Left lung (tissue), 4 donors: ENCODE measurements at regions not wholly inside any gene's neighbourhood (a gene's known extent, or its start where the extent isn't known, plus 50 kb on each side); places are given as distances from the start of the nearest gene placed in this dataset.

Experiments used
- ATAC-seq: fragments of 200-7000 bp; cut with Tn5 transposase; one replicate; pipeline ENCODE4 v1.9.1; 2020; ENCODE audit warnings: moderate library complexity
- DNase-seq, 4 donors: peaks; one replicate each; pipeline ENCODE4 v3.0.0-alpha.2; 2013 to 2020
- H3K27ac ChIP-seq, 2 donors: fragments of 200-600 bp; sonication (generic) in 1 of 2; one replicate each; pipeline versions ENCODE4 v1.5.0 to v1.8.0; 2020 to 2021
- H3K27me3 ChIP-seq, 2 donors: fragments of 200-600 bp; sonication (generic) in 1 of 2; one replicate each; pipeline versions ENCODE4 v1.5.0 to v1.8.0; 2020 to 2021
- H3K36me3 ChIP-seq, 2 donors: fragments of 200-600 bp; sonication (generic) in 1 of 2; one replicate each; pipeline versions ENCODE4 v1.5.0 to v1.8.0; 2020 to 2021
- H3K4me1 ChIP-seq, 2 donors: fragments of 200-600 bp; one replicate each; pipeline ENCODE4 v1.8.0; 2021
- H3K4me3 ChIP-seq, 2 donors: fragments of 200-600 bp; sonication (generic) in 1 of 2; one replicate each; pipeline versions ENCODE4 v1.5.0 to v1.8.0; 2020 to 2021; ENCODE audit warnings: mild to moderate bottlenecking in 1 of 2
- H3K9me3 ChIP-seq, 2 donors: fragments of 200-600 bp; sonication (generic) in 1 of 2; one replicate each; pipeline versions ENCODE4 v1.5.0 to v1.8.0; 2020 to 2021
- intact Hi-C, 2 donors: fragments of 100-400 bp; cut with DNase I; formaldehyde crosslinking; loops; one replicate each; pipeline versions ENCODE4 v1.11.2 to v1.14.2; 2022
- TF ChIP-seq, protein P1 (sequence below), 2 donors: fragments of 200-600 bp; sonication (generic) in 1 of 2; IDR thresholded peaks; one replicate each; pipeline versions ENCODE4 v1.5.0 to v1.8.0; 2021; ENCODE audit warnings: antibody characterized with exemption in 2 of 2
- donor health status: DM: no; HTN: yes; CAD: no.
- donor health status: DM: no; HTN: no; CAD: no.

DNA sequence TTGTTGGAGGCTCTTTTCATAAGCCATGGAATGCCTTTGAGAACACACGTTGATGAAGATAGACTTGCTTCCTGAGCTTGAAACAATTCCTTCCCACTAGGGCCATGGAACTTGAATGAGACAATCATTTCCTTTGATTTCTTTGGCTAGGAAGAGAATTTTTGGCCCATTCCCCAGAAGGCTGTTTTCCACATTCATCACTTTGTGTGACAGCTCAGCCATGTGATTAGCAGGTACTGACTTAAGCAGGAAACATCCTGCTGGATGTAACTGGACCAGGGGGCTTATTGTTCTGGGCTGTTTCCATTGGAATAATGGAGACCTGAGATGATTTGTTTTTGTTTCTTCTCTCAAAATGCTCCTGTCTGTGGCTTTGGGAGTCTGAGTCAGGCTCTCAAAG is 469.8 kb upstream of the SEL1L start:
- TF ChIP-seq, protein P1, sequence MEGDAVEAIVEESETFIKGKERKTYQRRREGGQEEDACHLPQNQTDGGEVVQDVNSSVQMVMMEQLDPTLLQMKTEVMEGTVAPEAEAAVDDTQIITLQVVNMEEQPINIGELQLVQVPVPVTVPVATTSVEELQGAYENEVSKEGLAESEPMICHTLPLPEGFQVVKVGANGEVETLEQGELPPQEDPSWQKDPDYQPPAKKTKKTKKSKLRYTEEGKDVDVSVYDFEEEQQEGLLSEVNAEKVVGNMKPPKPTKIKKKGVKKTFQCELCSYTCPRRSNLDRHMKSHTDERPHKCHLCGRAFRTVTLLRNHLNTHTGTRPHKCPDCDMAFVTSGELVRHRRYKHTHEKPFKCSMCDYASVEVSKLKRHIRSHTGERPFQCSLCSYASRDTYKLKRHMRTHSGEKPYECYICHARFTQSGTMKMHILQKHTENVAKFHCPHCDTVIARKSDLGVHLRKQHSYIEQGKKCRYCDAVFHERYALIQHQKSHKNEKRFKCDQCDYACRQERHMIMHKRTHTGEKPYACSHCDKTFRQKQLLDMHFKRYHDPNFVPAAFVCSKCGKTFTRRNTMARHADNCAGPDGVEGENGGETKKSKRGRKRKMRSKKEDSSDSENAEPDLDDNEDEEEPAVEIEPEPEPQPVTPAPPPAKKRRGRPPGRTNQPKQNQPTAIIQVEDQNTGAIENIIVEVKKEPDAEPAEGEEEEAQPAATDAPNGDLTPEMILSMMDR (IDR thresholded peaks at IDR 0.05) = no peak
- no peak for DNase-seq
- Histone ChIP-seq H3K27me3 (no peaks in the 10 kb centered on the region), H3K4me3 (no peak overlapping the region), H3K27ac (no peak overlapping the region), H3K9me3 (no peaks in the 10 kb centered on the region), H3K4me1 (no peaks in the 10 kb centered on the region), H3K36me3 (no peaks in the 10 kb centered on the region)
- intact Hi-C loops = no loop called here
- ATAC-seq = no peak

DNA sequence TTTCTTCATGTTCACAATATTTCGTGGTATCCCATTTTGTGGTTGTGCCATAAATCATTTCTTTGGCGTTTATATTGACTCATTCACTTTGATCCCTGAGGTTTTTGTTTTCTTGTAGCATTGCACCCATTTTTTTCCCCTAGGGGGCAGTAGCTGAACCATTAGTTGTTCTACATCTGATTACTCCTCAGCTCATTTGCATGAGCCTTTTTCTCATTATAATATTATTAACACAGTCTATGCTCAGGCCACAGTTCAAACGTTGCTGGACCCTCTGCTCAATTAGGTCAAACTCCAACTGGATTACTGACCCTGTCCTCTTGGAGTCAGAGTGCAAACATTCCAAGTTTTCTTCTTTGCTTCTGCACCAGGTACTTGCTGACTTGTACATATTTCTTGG is 475.4 kb upstream of the SEL1L start:
- TF ChIP-seq, protein P1 (IDR thresholded peaks at IDR 0.05) = no peak
- H3K4me1 ChIP-seq = no peaks in the 10 kb centered on the region
- no peak overlapping the region for H3K27ac ChIP-seq
- no peaks in the 10 kb centered on the region for H3K27me3 ChIP-seq
- no peaks in the 10 kb centered on the region for H3K36me3 ChIP-seq
- intact Hi-C loops = no loop called here
- peaks cover 0 to 7% of the 10 kb centered on the region in 2 donors for H3K9me3 ChIP-seq
- H3K4me3 ChIP-seq = no peak overlapping the region
- ATAC-seq = no peak
- no peak for DNase-seq

DNA sequence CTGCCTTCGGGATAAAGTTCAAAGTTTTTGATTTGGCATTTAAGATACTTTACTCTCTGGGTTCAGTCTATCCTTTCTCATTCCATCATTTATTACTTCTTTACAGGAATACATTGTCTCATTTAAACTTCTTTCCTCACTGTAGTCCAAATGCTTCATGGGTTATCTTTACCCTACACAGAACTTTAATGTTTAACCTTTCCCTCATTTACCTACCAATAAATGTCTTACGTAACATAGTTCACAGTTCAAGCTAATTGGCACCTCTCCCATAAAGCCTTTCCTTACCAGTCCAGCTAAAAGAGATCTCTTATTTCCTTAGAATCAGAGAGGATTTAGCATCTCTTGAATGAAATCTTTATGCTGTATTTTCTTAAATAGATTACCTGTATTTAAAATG is 476.3 kb upstream of the SEL1L start:
- Histone ChIP-seq H3K4me1 (no peaks in the 10 kb centered on the region), H3K9me3 (peaks cover 0 to 7% of the 10 kb centered on the region in 2 donors), H3K27ac (no peak overlapping the region), H3K27me3 (no peaks in the 10 kb centered on the region), H3K4me3 (no peak overlapping the region), H3K36me3 (no peaks in the 10 kb centered on the region)
- intact Hi-C loops = no loop called here
- ATAC-seq = no peak
- TF ChIP-seq, protein P1 (IDR thresholded peaks at IDR 0.05) = no peak
- DNase-seq = no peak

DNA sequence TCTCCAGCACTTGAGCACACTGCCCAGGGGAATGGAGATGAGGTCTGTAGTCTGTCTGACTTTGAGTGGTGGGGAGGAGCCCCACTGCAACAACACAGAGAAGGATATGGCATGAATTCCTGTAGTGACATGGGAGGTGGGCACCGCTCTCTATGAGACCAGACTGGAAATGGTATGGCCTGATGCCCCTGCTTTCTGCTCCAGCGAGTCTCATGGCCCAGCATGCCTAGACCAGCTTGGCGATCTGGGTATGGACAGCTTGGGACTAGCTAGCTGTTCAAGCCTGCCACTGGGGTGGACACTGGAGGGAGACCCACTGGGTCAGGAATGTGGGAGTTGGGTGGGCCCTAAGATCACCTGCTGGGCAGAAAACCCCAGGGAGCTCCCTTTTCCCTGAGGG is 477.8 kb upstream of the SEL1L start:
- peaks cover 0 to 7% of the 10 kb centered on the region in 2 donors for H3K9me3 ChIP-seq
- ATAC-seq (no peak), DNase-seq (no peak)
- intact Hi-C loops = no loop called here
- H3K4me3 ChIP-seq = no peak overlapping the region
- no peaks in the 10 kb centered on the region for H3K27me3 ChIP-seq
- H3K4me1 ChIP-seq = no peaks in the 10 kb centered on the region
- H3K27ac ChIP-seq = no peak overlapping the region
- TF ChIP-seq, protein P1 (IDR thresholded peaks at IDR 0.05) = no peak
- H3K36me3 ChIP-seq = no peaks in the 10 kb centered on the region

DNA sequence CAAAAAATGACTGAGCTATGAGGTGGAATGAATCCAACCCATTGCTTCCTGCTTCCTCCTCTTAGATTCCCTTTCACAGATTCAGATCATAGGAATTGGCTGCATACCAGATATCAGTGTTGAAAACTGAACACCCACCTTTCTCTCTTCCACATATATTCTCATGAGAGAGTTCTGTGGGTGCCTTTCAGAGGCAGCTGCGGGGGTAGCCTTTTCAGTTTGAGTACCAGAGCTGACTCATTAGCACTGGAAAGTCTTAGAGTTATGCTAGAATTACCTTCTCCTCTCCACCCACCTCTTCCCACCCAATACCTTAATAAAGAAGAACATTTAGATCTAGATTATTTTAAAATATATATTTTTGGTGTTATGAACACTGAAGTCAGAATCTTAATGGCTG is 495.4 kb upstream of the SEL1L start:
- Histone ChIP-seq H3K36me3 (no peaks in the 10 kb centered on the region), H3K9me3 (peaks cover 0 to 22% of the 10 kb centered on the region in 2 donors), H3K4me3 (no peak overlapping the region), H3K27ac (no peak overlapping the region), H3K4me1 (no peaks in the 10 kb centered on the region), H3K27me3 (no peaks in the 10 kb centered on the region)
- ATAC-seq (no peak), DNase-seq (no peak)
- TF ChIP-seq, protein P1 (IDR thresholded peaks at IDR 0.05) = no peak
- intact Hi-C loops = no loop called here
